EH (cell line): ENCODE measurements at regions not wholly inside any gene's neighbourhood (a gene's known extent, or its start where the extent isn't known, plus 50 kb on each side); places are given as distances from the start of the nearest gene placed in this dataset.
"Not testable (repeated sequence)": the region's sequence is repeated elsewhere in the genome, so short reads cannot be mapped to it uniquely, and the experiment has no call there.

Experiments used
- DNase-seq: peaks from one replicate; pipeline ENCODE4 v3.0.0-alpha.2; 2015; ENCODE audit warnings: low read depth

GRCh38 chr18:51248685-51249084 is 51.2 kb upstream of the MEX3C start:
- no peak for DNase-seq

- DNase-seq = no peak
Observed at GRCh38 chr18:51250006-51250405, 52.5 kb upstream of the MEX3C start.

- no peak for DNase-seq
Observed at GRCh38 chr18:51250458-51251024, 53.1 kb upstream of the MEX3C start.

GRCh38 chr18:51251625-51252024 is 54.1 kb upstream of the MEX3C start:
- no peak for DNase-seq

- no peak for DNase-seq
Observed at GRCh38 chr18:51253476-51253875, 56.0 kb upstream of the MEX3C start.

GRCh38 chr18:51255693-51256092 is 58.2 kb upstream of the MEX3C start:
- DNase-seq = no peak

- DNase-seq = no peak
Observed at GRCh38 chr18:51257150-51257549, 59.7 kb upstream of the MEX3C start.

GRCh38 chr18:51260118-51260517 is 62.6 kb upstream of the MEX3C start:
- no peak for DNase-seq

- DNase-seq = not testable (repeated sequence)
Observed at GRCh38 chr18:51266077-51266476, 68.6 kb upstream of the MEX3C start.

- DNase-seq = no peak
Observed at GRCh38 chr18:51266773-51267172, 69.3 kb upstream of the MEX3C start.

- no peak for DNase-seq
Observed at GRCh38 chr18:51273437-51273836, 76.0 kb upstream of the MEX3C start.

GRCh38 chr18:51275712-51276476 is 78.4 kb upstream of the MEX3C start:
- peak; percentile 7 for DNase-seq

- peak; percentile 1 for DNase-seq
Observed at GRCh38 chr18:51278045-51278649, 80.7 kb upstream of the MEX3C start.

GRCh38 chr18:51279367-51279984 is 82.0 kb upstream of the MEX3C start:
- no peak for DNase-seq

- no peak for DNase-seq
Observed at GRCh38 chr18:51287818-51288508, 90.5 kb upstream of the MEX3C start.

GRCh38 chr18:51288582-51288981 is 91.1 kb upstream of the MEX3C start:
- DNase-seq = no peak

- DNase-seq = no peak
Observed at GRCh38 chr18:51290860-51291259, 93.4 kb upstream of the MEX3C start.

- no peak for DNase-seq
Observed at GRCh38 chr18:51300912-51301311, 103.4 kb upstream of the MEX3C start.

GRCh38 chr18:51301376-51301775 is 103.9 kb upstream of the MEX3C start:
- DNase-seq = no peak

GRCh38 chr18:51316677-51317076 is 119.2 kb upstream of the MEX3C start:
- no peak for DNase-seq

- DNase-seq = no peak
Observed at GRCh38 chr18:51321696-51322095, 124.2 kb upstream of the MEX3C start.

- no peak for DNase-seq
Observed at GRCh38 chr18:51323961-51324360, 126.5 kb upstream of the MEX3C start.
